Psoas muscle (tissue), 7 donors: ENCODE measurements at regions not wholly inside any gene's neighbourhood (a gene's known extent, or its start where the extent isn't known, plus 50 kb on each side); places are given as distances from the start of the nearest gene placed in this dataset.

Experiments used
- ATAC-seq, 4 donors: fragments of 200-7000 bp; cut with Tn5 transposase; one replicate each; pipeline ENCODE4 v1.9.1; 2020; ENCODE audit warnings: moderate library complexity in 3 of 4, mild to moderate bottlenecking in 2 of 4
- DNase-seq, 2 donors: peaks; one replicate each; pipeline ENCODE4 v3.0.0-alpha.2; 2020
- H3K27ac ChIP-seq: fragments of 200-600 bp; one replicate; pipeline ENCODE4 v1.8.0; 2022
- H3K27me3 ChIP-seq, 3 donors: fragments of 200-600 bp in 1 of 3; one replicate each; pipeline versions ENCODE4 v1.6.1 to v1.8.0; 2013 to 2022; ENCODE audit warnings: low read length in 2 of 3, mild to moderate bottlenecking in 2 of 3, moderate library complexity in 1 of 3; ENCODE audit not compliant: insufficient read depth in 3 of 3
- H3K36me3 ChIP-seq, 2 donors: fragments of 200-600 bp in 1 of 2; one replicate each; pipeline versions ENCODE4 v1.6.1 to v1.8.0; 2013 to 2022; ENCODE audit warnings: low read depth in 1 of 2, mild to moderate bottlenecking in 1 of 2, moderate library complexity in 1 of 2; ENCODE audit not compliant: insufficient read depth in 1 of 2
- H3K4me1 ChIP-seq: fragments of 200-600 bp; one replicate; pipeline ENCODE4 v1.8.0; 2022
- H3K4me3 ChIP-seq: fragments of 200-600 bp; one replicate; pipeline ENCODE4 v1.8.0; 2022; ENCODE audit warnings: mild to moderate bottlenecking
- H3K9me3 ChIP-seq: fragments of 200-600 bp; one replicate; pipeline ENCODE4 v1.8.0; 2022
- WGBS, 3 donors: extraction: QIAGEN DNeasy Blood & Tissue Kit; methylation state at CpG; one replicate each; pipeline versions ENCODE4 v1.1.6 to v1.1.7; 2013; 5-methylcytosine and 5-hydroxymethylcytosine counted together
- intact Hi-C, 2 donors: fragments of 100-400 bp; cut with DNase I; formaldehyde crosslinking; loops; one replicate each; pipeline versions ENCODE4 v1.11.0 to v1.14.2; 2022
- TF ChIP-seq, protein P1 (sequence below): fragments of 200-600 bp; IDR thresholded peaks from one replicate; pipeline ENCODE4 v1.8.0; 2022; ENCODE audit warnings: antibody characterized with exemption
- donor health status: healthy with polysubstance abuse.
- donor health status: DM: no; HTN: no; CAD: no; lungs with moderate emphysema.
- donor health status: Bipolar disorder and iron deficiency.
- donor health status: healthy.
- donor health status: DM: yes; HTN: yes; CAD: no.
- donor health status: DM: no; HTN: no; CAD: no.
- donor health status: DM: yes; HTN: yes; CAD: no.

DNA sequence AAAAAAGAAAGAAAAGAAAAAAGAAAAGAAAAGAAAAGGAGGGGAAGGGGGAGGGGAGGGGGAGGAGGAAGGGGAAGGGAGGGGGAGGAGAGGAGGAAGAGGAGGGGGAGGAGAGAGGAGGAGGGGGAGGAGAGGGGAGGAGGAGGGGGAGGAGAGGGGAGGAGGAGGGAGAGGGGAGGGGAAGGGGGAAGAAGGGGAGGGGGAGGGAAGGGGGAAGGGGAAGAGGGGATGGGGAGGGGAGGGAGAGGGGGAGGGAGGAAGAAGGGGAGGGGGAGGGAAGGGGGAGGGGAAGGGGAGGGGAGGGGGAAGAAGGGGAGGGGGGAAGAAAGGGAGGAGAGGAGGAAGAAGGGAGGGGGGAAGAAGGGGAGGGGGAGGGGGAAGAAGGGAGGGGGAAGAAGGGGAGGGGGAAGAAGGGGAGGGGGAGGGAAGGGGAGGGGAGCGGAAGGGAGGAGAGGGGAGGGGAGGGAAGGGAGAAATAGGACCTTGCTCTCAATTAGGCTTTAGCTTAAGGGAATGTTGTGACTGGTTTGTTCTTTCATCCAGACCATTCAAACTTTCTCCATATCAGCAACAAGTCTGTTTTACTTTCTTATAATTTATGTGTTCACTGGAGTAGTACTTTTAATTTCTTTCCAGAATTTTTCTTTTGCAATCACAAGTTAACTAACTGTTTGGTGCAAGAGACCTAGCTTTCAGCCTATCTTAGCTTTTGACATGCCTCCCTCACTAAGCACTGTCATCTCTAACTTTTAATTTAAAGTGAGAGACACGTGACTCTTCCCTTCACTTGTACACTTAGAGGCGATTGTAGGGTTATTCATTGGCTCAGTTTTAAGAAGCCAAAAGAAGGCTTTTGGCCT, 76.5 kb upstream of the EGLN3 start:
- TF ChIP-seq, protein P1, sequence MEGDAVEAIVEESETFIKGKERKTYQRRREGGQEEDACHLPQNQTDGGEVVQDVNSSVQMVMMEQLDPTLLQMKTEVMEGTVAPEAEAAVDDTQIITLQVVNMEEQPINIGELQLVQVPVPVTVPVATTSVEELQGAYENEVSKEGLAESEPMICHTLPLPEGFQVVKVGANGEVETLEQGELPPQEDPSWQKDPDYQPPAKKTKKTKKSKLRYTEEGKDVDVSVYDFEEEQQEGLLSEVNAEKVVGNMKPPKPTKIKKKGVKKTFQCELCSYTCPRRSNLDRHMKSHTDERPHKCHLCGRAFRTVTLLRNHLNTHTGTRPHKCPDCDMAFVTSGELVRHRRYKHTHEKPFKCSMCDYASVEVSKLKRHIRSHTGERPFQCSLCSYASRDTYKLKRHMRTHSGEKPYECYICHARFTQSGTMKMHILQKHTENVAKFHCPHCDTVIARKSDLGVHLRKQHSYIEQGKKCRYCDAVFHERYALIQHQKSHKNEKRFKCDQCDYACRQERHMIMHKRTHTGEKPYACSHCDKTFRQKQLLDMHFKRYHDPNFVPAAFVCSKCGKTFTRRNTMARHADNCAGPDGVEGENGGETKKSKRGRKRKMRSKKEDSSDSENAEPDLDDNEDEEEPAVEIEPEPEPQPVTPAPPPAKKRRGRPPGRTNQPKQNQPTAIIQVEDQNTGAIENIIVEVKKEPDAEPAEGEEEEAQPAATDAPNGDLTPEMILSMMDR, result no peak
- intact Hi-C loops, result no loop called here
- no peaks in the 10 kb centered on the region for H3K36me3 ChIP-seq
- no peaks in the 10 kb centered on the region for H3K9me3 ChIP-seq
- no peaks in the 10 kb centered on the region for H3K4me1 ChIP-seq
- WGBS, 3 donors, result 53 to 75% (median 72%) methylated on average over 2 to 3 of the region's 3 CpGs
- H3K4me3 ChIP-seq, result no peak overlapping the region
- H3K27me3 ChIP-seq, result no peaks in the 10 kb centered on the region
- H3K27ac ChIP-seq, result no peak overlapping the region
- DNase-seq (no peak), ATAC-seq (no peak)

DNA sequence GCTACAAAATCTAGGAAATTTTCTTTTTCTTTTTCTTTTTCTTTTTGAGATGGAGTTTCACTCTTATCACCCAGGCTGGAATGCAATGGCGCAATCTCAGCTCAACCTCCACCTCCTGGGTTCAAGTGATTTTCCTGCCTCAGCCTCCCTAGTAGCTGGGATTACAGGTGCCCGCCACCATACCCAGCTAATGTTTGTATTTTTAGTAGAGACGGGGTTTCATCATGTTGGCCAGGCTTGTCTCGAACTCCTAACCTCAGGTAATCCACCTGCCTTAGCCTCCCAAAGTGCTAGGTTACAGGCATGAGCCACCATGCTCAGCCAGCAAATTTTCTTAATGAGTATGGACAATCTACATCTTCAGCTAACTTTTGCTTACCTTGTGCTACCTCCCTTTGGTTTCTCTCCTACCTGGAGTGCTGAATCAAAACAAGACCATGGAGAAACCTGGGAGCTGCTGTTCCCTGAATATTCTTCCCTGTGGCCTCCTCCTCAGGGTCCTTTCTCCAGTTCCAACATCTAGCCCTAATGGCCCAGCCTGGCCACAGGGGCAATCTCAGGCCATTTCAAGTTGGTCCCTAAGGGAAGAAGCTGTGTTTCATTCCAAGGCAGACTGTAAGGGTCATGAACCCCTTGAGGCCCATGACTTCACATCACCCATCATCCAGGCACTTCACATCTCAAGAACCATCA, 74.6 kb upstream of the EGLN3 start:
- intact Hi-C loops, result no loop called here
- DNase-seq, result no peak
- TF ChIP-seq, protein P1, result no peak
- H3K36me3 ChIP-seq, result no peaks in the 10 kb centered on the region
- no peaks in the 10 kb centered on the region for H3K4me1 ChIP-seq
- no peak for ATAC-seq
- no peaks in the 10 kb centered on the region for H3K9me3 ChIP-seq
- H3K27ac ChIP-seq, result no peak overlapping the region
- WGBS, 3 donors, result 95 to 100% (median 97%) methylated on average over 4 of the region's 4 CpGs
- no peak overlapping the region for H3K4me3 ChIP-seq
- no peaks in the 10 kb centered on the region for H3K27me3 ChIP-seq

DNA sequence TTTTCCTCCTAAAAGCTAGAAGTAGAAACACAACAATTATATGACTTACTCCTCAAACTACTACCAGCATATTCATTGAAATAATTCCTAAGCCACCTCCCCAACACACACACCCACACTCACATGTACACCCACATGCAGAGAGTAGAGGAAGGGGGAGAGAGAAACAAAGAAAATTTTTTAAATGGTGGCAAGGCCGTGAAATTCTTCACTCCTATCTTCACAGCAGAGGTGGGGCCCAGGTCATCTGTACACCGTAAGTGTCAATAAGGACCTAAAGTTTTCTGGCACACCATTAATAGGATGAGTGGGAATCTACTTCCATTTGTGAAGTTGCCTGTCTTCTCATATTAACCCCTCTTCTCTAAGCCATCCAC, 73.9 kb upstream of the EGLN3 start:
- no peak overlapping the region for H3K4me3 ChIP-seq
- intact Hi-C loops, result no loop called here
- H3K27me3 ChIP-seq, result no peaks in the 10 kb centered on the region
- 69 to 96% (median 96%) methylated on average over 2 of the region's 2 CpGs for WGBS, 3 donors
- TF ChIP-seq, protein P1, result no peak
- ATAC-seq (no peak), DNase-seq (no peak)
- no peak overlapping the region for H3K27ac ChIP-seq
- H3K9me3 ChIP-seq, result no peaks in the 10 kb centered on the region
- no peaks in the 10 kb centered on the region for H3K36me3 ChIP-seq
- H3K4me1 ChIP-seq, result peaks cover 4% of the 10 kb centered on the region

DNA sequence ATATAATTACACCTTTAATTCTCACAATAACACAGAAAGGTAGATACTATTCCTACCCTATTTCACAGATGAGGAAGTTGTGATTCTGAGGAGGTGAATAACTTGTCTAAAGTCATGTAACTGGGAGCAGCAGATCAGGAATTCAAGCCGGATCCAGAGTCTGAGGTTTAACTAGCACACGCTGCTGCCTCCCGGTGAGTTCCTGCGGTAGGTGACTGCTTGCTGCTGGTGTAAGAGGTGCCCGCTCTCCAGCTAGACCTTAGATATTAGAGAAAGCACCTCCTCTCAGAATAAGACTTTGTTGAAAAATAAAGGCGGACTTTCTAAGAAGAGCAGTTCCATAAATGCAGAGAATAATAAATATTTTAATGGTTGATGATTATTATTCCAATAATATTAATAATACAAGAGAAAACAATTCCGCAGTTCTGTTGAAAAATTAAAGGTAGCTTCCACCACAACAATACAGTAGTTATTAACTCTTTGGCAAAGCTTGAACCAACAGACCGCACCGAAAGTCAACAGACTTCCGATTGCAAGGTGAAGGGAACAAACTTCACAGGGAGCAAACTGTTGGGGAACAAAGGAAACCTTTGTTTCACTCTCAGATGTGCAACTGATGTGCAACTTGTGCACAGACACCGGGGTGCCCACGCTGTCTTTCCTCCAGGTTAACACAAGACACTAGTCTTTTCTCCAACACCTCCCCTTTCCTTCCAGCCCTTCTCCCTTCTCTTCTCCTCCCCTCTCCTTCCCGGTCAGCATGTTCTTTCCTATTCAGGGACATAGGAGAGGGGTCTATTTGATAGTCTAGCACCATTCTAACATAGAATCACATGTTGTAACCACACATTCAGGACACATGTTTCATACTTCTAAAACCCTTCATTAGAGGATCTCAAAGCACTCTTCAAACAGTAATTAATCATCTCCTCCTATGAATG, 73.2 kb upstream of the EGLN3 start:
- 82 to 89% (median 85%) methylated on average over 13 of the region's 13 CpGs for WGBS, 3 donors
- Histone ChIP-seq H3K27ac (no peak overlapping the region), H3K9me3 (no peaks in the 10 kb centered on the region), H3K4me1 (peaks cover 9% of the 10 kb centered on the region), H3K4me3 (no peak overlapping the region), H3K27me3 (no peaks in the 10 kb centered on the region), H3K36me3 (no peaks in the 10 kb centered on the region)
- DNase-seq, result no peak
- TF ChIP-seq, protein P1, result no peak
- no peak for ATAC-seq
- intact Hi-C loops, result no loop called here
